DMS153 treated with DMSO at 0.1 percent for 48 hours (cell line): ENCODE measurements at regions not wholly inside any gene's neighbourhood (a gene's known extent, or its start where the extent isn't known, plus 50 kb on each side); places are given as distances from the start of the nearest gene placed in this dataset.
A peak's percentile ranks its signal among the peaks of the same experiment; 100 is the strongest.
"Not testable (repeated sequence)": the region's sequence is repeated elsewhere in the genome, so short reads cannot be mapped to it uniquely, and the experiment has no call there.

Experiments used
- DNase-seq: peaks from one replicate; lab custom pipeline; 2025; ENCODE audit not compliant: unreplicated experiment; lab: John Stamatoyannopoulos, UW

DNA sequence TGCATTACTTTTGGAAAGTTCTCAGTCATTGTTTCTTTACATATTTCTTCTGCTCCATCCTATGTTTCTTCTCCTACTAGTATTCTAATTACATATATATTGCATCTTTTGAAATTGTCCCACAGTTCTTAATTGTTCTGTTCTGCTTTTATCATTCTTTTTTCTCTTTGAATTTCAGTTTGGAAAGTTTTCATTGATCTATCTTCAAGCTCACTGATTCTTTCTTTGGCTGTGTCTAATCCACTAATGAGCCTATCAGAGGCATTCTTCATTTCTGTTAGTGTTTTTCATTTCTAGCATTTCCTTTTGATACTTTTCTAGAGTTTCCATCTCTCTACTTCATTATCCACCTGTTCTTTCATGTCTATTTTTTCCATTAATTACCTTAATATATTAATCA, 159.0 kb upstream of the KCNJ15 start:
- DNase-seq, result no peak

DNA sequence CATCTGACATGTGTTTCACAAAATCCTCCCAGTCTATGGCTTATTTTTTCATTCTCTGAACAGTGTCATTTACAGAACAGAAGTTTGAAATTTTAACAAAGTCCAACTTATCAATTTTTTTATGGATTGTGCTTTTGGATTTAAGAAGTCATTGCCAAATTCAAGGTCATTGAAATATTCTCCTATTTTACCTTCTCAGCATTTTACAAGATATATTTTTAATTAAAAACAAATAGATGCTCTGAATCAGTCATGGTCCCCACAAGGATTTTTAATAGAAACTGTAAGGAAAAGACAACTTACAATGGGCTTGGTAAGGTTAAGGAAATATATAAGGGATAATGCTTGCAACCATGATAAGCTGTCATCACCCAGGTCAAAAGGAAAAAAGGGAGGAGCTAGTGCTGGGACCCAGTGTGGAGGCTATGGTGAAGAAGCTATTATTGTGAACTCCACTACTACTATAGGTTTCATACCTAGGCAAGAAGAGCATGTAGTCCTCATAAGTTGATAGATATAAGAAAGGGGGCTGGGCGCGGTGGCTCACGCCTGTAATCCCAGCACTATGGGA, 144.5 kb upstream of the KCNJ15 start:
- no peak for DNase-seq

DNA sequence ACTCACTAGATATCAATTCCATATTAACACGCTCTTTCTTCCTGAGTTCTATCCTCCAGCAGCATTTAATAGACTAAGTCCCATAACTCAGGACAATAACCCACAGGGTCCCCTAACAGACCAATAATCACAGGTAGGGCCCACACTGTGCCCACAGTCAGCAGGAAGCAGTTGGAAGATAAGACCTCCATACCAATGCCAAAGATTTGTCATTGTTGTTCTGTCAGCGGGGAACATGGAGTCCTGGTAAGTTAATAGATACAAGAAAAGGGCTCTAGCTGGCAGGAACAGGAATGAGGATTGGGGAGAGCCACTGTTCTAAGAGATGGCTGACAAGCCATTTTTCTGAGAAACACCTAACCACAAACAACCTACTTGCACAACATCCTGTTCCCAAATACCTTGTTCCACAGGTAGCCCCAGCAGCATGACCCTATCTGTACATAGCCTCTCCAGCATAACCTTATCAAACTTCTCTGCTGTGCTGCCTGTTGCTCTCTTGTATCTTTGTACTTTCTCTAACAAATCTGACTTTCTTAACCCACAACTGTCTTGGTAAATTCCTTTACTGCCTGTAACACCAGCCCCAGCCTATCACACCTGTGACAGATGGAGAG, 142.0 kb upstream of the KCNJ15 start:
- DNase-seq, result no peak

DNA sequence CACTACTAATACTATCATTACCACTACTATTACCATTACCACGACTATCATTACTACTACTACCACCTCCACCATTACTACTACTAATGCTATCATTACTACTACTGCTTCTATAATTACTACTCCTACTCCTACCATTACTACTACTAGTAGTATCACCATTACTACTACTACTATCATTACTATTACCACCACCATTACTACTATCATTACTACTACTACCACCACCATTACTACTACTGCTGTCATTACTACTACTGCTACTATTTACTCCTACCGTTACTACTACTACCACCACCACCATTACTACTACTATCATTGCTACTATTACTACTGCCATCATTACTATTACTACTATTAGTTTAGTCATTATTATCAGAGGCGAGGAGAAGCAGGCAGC, 140.9 kb upstream of the KCNJ15 start:
- no peak for DNase-seq

DNA sequence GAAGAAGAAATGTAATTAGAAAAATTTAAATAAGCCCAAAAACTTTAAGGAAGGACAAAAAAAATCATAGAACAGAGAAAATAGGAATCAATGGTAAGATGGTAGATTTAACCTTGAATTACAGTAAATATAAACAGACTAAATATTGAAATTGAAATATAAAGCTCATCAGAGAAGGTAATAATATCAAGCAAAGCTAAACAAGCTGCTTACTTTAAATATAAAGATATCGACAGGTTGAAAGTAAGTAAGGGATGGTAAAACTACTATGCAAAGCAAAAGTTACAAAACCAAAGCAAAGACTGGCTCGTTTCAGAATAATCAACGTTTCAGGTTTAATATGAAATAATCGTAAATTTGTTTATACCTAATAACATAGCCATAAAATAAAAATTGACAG, 137.0 kb upstream of the KCNJ15 start:
- DNase-seq, result no peak

DNA sequence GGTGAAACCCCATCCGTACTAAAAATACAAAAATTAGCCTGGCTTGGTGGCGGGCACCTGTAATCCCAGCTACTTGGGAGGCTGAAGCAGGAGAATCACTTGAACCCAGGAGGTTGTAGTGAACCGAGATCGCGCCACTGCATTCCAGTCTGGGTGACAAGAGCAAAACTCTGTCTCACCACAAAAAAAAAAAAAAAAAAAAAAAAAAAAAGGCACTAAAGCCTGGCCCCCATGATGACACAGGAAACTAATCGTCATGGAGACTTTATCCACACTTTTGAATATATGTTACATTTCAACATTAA, 136.2 kb upstream of the KCNJ15 start:
- not testable (repeated sequence) for DNase-seq

DNA sequence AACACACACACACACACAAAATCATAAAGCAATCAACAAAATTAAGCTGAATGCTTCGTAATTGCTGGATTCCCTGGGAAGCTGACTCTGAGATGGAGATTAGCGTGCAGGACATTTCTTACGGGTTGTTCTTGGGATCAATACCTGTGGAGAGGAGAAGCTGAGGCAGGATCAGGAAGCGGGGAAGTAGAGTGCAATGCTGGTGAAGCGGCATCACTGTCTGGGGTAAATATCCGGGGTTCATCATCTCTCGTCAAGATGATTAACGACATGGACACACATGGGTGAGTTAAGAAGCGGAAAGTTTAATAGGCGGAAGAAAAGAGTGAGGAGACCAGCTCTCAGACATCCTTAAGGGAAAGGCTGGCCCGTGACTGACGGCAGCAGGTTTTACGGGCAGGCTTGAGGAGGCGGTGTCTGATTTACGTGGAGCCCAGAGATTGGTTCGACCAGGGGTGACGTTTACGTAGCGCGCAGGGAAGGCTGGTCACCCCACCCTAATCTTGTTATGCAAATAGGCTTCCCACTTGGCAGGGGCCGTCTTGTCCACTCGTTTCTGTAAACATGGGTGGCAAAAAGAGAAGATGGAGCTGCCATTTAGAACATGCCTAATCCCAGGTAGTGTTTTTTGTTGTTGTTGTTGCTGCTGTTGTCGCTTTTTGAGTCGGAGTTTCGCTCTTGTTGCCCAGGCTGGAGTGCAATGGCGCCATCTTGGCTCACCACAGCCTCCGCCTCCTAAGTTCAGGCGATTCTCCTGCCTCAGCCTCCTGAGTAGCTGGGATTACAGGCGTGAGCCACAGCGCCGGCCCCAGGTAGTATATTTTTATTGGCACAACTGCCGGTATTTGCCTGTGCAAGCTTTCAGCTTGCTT, 135.6 kb upstream of the KCNJ15 start:
- no peak for DNase-seq

DNA sequence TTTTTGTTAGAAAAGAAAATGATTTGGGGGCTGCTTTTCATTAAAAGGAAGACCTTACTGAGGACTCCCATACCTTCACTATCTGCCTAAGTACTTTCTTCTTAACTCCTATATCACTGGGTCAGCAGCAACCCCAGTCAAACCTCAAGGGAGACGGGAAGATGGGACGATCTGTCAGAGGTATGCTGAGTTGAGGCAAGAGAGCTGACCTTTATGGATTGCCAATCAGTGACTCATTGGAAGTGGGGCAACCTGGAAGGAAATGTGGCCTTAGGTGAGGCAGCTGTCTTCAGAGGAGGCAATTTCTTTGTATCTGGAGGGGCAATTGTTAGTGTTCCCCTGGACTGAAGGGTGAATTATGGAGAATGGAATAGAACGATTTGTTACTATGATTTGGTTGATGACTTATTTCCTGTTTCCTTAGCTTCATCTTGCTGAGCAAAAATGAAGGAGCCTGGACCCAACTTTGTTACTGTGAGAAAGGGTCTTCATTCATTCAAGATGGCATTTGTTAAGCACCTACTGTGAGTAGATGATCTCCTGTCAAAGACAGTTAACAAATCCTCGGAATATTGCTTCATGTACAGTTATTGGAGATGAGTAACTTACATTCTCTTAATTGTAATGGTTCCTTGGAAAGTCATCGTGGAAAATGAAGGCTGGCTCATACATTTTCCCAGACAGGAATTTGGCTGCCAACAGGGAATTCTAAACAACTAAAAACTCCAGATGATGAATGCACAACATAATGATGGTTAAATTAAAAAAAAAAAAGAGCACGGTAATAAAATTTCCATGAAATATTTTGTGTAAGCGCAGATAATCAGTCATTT, 134.7 kb upstream of the KCNJ15 start:
- no peak for DNase-seq

DNA sequence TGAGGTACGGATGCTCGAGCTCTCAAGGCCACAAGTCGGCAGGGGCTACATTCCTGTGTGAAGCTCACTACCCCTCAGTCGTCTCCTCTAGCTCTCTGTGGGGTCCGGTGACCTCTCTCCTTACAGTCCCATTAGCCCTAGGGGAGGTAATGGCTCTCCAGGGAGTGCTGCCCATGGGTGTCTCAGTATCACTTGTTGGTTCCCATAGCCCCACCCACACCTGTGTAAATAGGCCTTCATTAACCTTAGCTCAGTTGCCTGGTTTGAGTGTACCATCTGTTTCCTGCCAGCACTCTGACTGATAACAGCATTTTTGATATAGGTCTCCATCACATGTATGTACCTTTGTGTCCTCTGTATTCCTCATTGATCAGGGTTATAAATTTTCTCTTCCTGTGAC, 133.2 kb upstream of the KCNJ15 start:
- peak; percentile 71 for DNase-seq

DNA sequence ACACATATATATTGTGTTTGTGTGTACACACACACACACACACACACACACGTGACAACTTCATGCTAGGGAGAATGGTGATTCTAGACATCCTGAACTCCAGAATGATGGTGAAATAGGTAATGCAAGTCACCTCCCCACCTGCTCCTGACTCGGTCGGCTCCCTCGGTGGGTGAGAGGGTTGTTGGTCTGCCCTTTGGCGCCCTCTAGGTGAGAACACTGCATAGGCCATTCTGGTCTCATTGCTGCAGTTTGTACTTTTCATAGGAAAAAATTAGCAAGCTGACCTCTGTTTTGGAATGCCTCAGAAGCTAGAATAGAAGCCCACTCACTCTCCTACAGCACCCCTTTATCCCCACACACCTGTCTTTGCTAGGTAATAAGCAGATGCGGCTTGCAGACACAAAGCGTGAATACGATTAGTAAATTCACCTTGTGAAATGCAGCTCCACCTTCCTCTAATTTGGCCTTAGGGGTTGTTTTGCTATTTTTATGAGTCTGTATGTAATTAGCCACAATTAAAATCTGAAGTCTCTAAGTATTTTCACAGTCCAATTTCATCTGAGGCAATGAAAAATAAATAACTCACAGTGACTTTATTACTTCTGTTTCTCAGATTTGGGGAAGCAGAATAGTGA, 130.0 kb upstream of the KCNJ15 start:
- peak; percentile 53 for DNase-seq

DNA sequence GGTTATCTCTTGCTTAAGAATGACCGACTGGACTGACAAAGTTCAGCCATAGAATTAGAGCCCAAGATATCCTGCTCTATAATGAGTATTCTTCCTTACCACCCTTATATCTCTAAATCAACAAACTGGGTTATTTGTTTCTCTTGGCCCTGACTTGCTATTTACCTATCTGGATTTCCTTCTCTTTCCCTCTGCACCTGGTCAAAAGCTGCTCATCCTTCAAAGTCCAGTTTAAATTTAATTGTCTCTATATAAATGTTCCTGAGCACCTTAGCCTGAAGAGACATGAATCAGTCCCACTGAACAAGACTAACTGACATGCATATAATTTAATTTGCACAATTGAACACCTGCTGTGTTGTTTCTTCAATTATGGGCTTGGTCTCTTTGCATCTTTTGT, 127.1 kb upstream of the KCNJ15 start:
- DNase-seq, result peak; percentile 50

DNA sequence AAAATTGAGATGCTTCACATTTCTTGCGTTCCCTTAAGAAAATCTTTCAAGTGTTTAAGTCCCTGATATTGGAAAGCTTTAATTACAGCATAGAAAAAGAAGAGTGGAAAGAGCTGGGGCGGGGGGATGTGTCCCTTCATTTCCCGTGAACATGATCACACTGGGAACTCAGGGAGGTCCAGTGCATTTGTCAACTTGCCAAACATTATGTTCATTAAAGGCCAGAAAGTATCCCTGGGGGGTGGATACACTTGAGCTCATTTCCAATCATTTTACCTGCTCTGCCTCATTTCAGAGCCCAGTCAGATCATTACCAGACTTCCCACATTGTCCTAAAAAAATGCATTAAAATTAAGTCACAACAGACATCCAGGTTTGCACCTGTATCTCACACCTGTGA, 123.6 kb upstream of the KCNJ15 start:
- DNase-seq, result no peak

DNA sequence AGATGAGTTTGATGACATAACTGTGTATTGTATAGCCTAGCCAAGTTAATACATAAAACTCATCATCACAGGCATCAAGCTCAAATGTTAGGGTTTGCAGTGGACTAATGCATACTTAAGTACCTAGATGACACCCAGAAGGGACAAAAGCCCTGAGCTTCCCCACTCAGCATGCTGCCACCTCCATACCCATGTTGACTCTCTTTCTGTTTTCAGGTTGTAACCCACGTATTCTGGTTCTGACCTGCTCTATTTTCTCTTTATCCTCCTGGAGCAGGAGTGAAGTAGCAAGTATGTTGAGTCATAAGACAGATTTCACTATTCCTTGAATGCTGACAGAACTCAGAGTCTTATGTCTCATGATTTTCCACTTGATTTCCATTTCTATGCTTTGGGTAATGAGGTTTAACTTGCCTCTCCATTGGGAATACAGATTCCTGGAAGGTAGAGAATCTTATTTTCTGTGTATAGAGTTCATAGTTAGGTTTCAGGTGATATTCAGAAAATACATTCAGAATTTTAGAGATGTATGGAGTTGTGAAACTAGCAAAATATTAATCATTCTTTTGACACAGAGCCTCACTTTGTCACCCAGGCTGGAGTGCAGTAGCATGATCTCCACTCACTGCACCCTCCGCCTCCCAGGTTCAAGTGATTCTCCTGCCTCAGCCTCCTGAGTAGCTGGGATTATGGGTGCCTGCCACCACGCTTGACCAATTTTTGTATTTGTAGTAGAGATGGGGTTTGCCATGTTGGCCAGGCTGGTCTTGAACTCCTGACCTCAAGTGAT, 122.5 kb upstream of the KCNJ15 start:
- DNase-seq, result no peak

DNA sequence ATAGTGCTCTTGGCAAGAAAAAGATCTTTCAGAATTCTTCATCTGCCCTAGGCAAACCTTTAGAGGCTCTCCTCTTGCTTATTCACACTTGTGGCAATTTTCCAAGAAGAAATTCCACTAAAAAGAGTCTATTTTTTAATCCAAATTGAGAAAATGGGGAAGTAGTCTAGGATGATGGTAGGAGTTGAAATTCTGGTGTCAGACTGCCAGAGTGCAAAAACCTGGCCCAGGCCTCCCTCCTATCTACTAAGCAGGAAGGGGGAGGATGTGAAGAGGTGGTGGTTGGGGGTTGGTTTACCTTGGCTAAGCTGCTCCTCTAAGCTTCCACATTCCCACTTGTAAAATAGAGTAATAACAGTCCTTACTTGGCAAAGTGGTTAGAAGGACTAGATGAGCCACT, 120.6 kb upstream of the KCNJ15 start:
- DNase-seq, result no peak

DNA sequence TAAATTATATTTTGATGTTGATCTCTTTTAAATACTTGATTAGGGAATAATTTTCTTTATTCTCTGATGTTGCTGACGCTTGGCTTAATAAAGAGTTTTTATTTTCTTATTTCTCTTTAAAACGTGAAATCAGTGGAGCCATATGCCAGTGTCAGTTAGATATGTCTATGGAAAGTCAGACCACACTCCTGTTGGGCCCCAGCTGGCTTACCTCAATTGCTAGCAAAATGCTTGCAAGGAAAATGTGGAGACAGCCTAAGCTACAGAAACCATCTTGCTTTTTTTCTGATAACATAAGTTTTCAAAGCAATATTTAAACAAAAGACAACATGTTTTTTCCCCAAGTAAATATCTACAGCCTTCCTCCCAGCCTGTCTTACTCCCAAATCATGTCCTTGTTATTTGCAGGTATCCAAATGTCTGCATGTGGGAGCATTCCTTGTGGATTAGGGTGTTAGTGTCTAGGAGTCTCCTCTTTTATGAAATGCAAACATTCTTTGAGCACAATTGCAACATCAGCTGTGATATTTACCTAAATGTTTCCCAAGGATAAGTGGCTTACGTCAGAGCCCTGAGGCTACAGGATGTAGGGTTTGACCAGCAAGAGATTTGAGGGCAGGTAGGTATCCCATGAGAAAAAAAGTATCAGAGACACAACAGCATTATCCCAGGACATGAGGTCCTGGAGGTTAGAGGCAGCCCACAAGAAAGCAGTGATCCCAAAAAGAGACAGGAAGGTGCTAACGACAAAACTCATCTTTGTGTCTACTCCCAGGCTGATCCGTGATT, 117.2 kb upstream of the KCNJ15 start:
- peak; percentile 46 for DNase-seq

DNA sequence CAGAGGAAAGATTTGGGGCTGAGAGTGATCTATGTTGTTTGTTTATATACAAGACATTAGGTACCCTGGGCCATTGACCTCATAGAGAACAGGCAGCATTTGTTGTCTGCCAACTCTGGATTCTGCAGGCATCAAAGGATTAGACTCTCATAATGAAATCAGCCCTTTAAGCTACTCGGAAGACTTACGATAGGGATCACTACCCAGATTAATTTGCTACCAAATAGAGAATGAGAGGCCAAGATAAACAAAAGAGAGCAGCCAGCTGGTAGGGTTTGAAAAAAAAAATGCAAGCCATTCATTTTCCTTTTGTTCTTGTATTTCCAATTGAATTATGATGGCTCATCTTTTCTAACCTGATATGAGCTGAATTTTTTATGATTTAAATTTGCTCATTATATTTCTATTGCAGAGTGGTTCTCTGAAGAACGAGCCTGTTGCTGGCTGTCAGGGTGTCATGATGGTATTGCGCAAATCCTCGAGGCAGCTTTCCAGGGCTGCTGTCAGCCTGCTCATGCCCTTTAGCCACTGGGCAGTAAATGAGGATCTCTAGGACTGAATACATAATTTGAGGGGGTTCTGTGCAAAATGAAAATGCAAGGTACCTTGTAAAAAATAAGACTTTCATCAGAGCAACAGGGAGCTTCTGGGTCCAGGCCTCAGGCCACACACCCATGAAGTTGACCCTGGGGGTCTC, 116.4 kb upstream of the KCNJ15 start:
- peak; percentile 58 for DNase-seq

DNA sequence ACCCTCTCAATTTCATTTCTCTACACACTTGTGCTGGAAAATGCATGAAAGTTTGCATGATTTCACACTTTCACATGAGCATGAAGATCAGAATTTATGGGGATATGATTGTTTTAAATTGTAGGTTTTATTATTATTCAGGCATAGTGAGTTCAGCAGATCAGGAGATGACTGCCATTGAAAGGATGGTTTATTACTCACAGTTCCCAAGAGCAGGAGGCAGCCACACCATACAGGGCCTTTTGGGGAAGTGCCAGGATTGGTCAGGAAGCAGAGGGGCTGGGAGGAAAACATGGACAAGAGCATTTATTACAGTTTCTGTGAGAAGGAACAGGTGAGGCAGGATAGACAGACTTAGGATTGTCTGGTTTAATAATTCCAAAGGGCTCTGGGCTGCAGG, 114.6 kb upstream of the KCNJ15 start:
- no peak for DNase-seq

DNA sequence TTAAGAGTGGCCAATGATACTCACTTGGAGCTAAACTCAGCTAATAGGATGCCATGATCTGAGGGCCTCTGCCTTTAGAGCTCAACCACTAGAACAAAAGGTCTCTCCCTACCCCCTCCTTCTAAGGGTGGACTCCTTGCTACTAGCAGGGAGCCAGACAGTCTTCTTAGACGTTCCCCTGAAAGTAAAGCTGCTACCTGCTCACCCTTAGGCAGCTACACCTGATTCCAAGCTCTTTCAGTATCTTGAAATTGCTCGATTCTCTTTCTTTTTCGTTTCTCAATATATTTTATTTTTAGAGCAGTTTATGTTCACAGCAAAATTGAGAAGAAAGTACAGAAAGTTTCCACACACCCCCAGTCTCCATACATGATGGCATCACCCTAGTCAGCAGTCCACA, 112.6 kb upstream of the KCNJ15 start:
- no peak for DNase-seq

DNA sequence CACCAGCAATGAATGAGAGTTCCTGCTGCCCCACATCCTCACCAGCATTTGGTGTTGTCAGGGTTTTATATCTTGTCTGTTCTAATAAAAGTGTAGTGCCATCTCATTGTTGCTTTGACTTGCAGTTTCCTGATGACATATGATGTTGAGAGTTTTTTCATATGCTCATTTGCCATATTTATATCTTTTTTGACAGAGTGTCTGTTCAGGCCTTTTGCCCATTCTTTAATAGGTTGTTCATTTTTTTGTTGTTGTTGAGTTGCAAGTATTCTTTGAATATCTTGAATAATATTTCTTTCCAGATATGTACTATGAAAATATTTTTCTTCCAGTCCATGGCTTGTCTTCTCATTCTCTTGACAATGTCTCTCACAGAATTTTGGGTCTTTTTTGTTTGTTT, 111.7 kb upstream of the KCNJ15 start:
- no peak for DNase-seq
